Lower leg skin (tissue), 4 donors: ENCODE measurements at regions not wholly inside any gene's neighbourhood (a gene's known extent, or its start where the extent isn't known, plus 50 kb on each side); places are given as distances from the start of the nearest gene placed in this dataset.
A peak's percentile ranks its signal among the peaks of the same experiment; 100 is the strongest.

ENCODE experiments used
- DNase-seq, 2 donors: peaks; one replicate each; pipeline ENCODE4 v3.0.0-alpha.2; 2019; ENCODE audit warnings: low spot score in 2 of 2
- H3K4me3 ChIP-seq: fragments of 200-600 bp; sonication (generic); 2 replicates; pipeline ENCODE4 v1.5.1; 2017; ENCODE audit warnings: mild to moderate bottlenecking, low read depth; ENCODE audit not compliant: poor library complexity, severe bottlenecking
- CTCF ChIP-seq, 3 donors: fragments of 450-650 bp; IDR thresholded peaks; one replicate each; pipeline ENCODE4 v1.5.1; 2016; ENCODE audit warnings: antibody characterized with exemption in 3 of 3, mild to moderate bottlenecking in 3 of 3, moderate library complexity in 2 of 3
- POLR2A ChIP-seq, 2 donors: fragments of 450-650 bp; IDR thresholded peaks; one replicate each; pipeline ENCODE4 v1.6.1; 2016 to 2017; ENCODE audit warnings: antibody characterized with exemption in 2 of 2, mild to moderate bottlenecking in 1 of 2, moderate library complexity in 1 of 2
- WGBS, 2 donors: methylation state at CpG; one replicate each; pipeline ENCODE4 v1.1.5; 2018; 5-methylcytosine and 5-hydroxymethylcytosine counted together
- intact Hi-C: fragments of 100-400 bp; cut with DNase I; formaldehyde crosslinking; loops from one replicate; pipeline ENCODE4 v1.15.0; 2023; ENCODE audit warnings: low total_unique reads

- H3K4me3 ChIP-seq = no peak overlapping the region
- DNase-seq = no peak
- intact Hi-C loops = no loop called here
- 77 to 82% methylated on average over 4 of the region's 4 CpGs for WGBS, 2 donors
- TF ChIP-seq CTCF (IDR thresholded peaks at IDR 0.05) (no peak), POLR2A (IDR thresholded peaks at IDR 0.05) (no peak)
These were observed 356.5 kb upstream of the CELF2 start for GRCh38 chr10:10661176-10661575.

DNA sequence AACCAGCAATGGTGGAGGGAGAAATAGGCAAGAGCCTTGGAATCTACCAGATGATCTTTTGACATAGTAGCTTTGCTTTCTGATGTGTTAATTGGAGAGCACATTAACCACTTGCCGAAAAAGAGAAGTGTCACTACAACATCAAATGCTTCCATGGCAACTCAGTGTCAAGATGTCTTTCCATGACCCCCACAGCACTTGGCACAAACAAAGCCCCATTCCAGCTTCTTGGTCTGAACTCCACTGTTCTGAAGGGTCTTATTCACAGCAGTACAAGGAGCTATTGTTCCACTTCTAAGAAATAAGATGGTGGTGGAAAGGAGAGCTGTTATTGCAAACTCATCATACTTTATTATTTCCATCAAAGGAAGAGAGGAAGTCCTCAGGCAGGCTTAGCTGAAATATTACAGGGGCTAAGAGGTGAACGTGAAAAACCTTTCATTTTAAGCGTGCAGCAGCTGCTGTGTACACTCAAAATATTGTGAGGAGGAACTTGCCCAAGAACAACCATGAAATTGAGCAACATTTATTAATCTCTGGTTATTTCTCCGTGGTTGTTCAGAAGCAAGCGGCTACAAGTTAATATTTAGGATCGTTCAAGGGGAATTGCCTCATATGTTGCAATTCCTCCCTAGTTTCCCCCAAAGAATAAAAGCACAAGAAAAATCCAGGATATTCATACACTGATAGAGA lies 354.8 kb upstream of the CELF2 start:
- DNase-seq = no peak
- no peak for TF ChIP-seq POLR2A (IDR thresholded peaks at IDR 0.05)
- no peak for TF ChIP-seq CTCF (IDR thresholded peaks at IDR 0.05)
- WGBS, 2 donors = 34 to 46% methylated on average over 6 of the region's 6 CpGs
- intact Hi-C loops = no loop called here
- H3K4me3 ChIP-seq = no peak overlapping the region

DNA sequence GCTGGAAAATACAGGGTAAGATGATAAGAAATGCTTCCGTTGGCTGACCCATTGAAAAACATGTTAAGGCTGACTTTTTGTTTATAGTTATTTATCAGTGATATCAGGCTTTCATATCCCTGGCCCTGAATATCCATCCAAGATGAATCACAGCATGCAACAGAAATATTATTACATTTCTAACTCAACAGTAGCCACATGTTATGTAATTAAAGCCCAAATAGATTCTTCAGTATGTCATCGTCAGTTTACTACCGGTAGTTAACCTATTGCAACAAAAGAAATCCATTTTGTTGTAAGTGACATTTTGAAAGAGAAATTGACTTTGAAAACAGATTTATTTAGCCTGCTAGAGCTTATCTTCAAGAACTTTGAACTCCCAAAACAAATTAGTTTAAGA lies 354.1 kb upstream of the CELF2 start:
- TF ChIP-seq CTCF (IDR thresholded peaks at IDR 0.05) = no peak
- no peak for TF ChIP-seq POLR2A (IDR thresholded peaks at IDR 0.05)
- DNase-seq = no peak
- intact Hi-C loops = no loop called here
- no peak overlapping the region for H3K4me3 ChIP-seq
- 66 to 75% methylated on average over 3 of the region's 3 CpGs for WGBS, 2 donors

- DNase-seq = no peak
- intact Hi-C loops = no loop called here
- TF ChIP-seq CTCF (IDR thresholded peaks at IDR 0.05) = no peak
- no peak for TF ChIP-seq POLR2A (IDR thresholded peaks at IDR 0.05)
- no peak overlapping the region for H3K4me3 ChIP-seq
- 67 to 79% methylated on average over 6 of the region's 6 CpGs for WGBS, 2 donors
These were observed 351.9 kb upstream of the CELF2 start for GRCh38 chr10:10665750-10666149.

DNA sequence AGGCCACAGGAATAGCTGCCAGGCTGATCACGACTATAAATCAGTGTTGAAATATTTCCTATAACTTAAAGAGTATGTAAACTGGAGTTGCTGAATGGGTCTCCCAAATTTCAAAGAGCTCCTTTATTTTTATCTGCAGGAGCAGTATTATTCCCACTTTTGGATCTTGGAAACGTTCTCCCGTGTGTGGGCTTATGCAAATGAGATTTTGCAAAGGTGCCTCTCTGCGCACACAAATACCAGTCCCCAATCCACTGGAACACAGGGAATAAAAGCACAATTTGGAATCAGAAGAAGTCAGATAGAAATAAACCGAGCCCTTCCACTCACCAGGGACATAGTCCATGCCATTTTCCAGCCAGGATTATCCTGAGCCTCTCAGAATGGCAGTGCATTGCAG lies 350.2 kb upstream of the CELF2 start:
- TF ChIP-seq POLR2A (IDR thresholded peaks at IDR 0.05) = no peak
- H3K4me3 ChIP-seq = no peak overlapping the region
- WGBS, 2 donors = 36 to 45% methylated on average over 5 of the region's 5 CpGs
- intact Hi-C loops = no loop called here
- DNase-seq = no peak

DNA sequence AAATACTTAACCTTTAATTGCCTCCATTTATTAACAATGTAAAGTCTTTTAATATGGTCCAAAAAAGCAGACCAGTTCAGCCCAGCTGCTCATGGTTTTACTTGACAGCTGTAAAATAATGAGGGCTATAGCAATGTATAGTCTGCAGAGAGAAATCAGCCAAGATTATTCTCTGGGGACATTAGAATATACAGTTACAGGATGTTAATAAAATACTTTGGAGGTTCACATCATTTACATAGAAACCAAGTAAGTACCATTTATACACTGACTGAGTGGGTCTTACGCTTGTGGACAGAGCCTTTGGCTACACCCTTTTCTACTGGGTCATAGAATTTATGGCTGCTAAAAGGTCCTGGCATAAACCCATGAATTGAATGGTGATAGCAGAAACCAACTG lies 340.7 kb upstream of the CELF2 start:
- no peak for TF ChIP-seq POLR2A (IDR thresholded peaks at IDR 0.05)

DNA sequence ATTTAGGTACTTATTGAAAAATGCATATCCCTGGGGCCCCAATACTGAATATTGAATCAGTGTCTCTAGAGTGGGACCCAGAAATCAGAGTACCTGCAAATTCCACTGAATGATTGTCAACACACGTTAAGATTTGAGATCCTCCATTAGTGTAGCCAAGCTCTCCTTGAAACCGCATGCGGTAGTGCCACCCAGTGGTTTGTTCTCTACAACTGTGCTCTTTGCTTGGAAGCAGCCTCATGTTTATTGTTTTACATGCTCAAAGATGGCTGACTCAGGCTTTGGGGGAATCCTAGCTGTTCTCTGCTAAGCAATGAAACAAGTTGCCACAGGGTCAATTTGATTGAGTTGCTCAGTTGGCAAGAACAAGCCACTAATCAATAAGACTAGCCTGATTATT lies 340.2 kb upstream of the CELF2 start:
- TF ChIP-seq CTCF (IDR thresholded peaks at IDR 0.05) = no peak
- TF ChIP-seq POLR2A (IDR thresholded peaks at IDR 0.05) = no peak
- intact Hi-C loops = no loop called here
- H3K4me3 ChIP-seq = no peak overlapping the region
- DNase-seq = peak in 1 of 2 donors; percentile 34
- 56 to 62% methylated on average over 3 of the region's 3 CpGs for WGBS, 2 donors

More for the DNA sequence above, 340.7 kb upstream of the CELF2 start:
- DNase-seq = no peak
- H3K4me3 ChIP-seq = no peak overlapping the region
- WGBS, 2 donors = 95 to 97% methylated on average over 1 of the region's 1 CpG
- intact Hi-C loops = no loop called here
